SHP77 (cell line): ENCODE measurements at regions not wholly inside any gene's neighbourhood (a gene's known extent, or its start where the extent isn't known, plus 50 kb on each side); places are given as distances from the start of the nearest gene placed in this dataset.
"Not testable (repeated sequence)": the region's sequence is repeated elsewhere in the genome, so short reads cannot be mapped to it uniquely, and the experiment has no call there.

Source experiments
- DNase-seq, 2 experiments: peaks; one replicate each; lab custom pipeline; 2025; lab: John Stamatoyannopoulos, UW

DNA sequence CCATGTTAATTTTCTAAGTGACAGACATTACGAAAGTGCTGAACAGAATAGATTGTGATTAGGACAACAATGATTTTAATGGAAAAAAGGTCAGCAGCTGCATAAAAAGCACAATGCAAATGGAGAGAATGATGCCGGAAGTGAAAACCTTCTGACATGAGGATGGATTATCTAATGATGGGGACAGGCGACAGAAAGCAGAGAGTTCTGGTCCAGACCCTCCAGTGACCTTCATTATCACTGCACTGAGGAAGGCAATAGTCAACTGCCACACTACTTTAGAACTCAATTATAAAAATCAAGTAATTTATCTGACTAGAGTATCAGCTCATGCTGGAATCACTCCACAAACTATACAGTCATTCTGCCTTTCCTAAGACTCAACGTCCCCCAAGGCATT lies 746.1 kb upstream of the EPHA5 start:
- no peak for DNase-seq

DNA sequence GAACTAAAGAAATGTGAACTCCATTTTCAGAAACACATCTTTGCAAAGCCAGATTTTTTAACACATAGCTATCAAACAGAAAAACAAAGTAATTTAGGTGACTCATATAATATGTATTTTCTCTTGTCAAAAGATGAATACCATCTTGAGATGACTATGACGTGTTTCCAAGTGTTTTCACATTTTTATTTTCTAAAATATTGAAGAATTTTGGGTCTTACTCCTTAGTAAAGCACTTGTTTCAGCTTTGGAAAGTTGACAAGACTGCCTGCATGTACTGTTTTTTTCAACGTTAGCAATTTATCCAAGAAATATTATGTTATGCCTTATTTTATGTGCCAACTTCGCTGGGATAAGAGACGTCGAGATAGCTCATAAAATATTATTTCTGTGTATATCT lies 733.9 kb upstream of the EPHA5 start:
- DNase-seq, result no peak

DNA sequence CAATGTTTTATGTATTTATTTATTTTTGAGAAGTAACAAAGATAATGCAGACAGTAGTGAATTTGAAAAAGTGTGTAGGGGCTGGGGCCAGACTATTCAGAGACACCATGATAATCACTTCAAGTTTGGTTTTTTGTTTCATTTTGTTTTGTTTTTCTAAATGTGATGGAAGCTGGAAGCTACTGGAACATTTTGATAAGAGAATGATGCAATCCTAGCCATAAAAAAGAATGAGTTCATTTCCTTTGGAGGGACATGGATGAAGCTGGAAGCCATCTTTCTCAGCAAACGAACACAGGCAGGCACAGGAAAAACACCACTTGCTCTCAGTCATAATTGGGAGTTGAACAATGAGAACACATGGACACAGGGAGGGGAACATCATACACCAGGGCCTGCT lies 706.6 kb upstream of the EPHA5 start:
- no peak for DNase-seq

DNA sequence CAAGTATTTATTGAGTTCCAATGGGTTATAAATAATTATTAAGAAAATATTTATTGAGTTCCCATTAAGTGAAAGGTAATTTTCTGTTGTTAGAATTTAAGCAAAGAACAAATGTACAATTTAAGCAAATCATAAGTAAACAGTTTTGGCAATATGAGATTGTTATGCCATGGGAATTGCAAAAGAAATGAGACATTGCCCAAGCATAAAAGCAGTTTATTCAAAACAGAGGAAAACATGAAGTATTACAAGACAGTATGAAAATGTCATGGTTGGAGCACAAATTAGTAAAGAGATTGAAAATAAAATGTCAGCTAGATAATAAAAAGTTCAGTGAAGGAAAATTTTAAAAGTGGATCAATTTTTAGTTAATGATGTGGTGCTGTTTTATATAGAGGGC lies 706.1 kb upstream of the EPHA5 start:
- DNase-seq, result no peak

DNA sequence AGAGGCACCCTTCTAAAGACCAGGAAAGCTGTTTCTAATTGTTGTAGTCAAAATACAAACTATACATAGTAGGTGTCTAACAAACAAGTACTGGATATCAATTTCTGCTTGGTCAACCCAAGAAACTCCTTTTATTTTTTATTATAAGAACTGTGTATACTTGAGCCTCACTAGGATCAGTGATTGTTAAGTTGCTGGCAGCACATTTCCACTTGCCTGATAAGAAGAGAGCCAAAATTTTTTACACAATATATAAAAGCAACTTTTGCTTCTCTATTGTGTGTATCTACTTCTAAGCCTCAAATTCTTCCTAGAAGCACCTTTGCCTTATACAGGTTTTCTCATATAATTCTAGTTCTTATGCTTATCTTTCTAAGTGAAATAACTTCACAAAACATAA lies 703.0 kb upstream of the EPHA5 start:
- no peak for DNase-seq

DNA sequence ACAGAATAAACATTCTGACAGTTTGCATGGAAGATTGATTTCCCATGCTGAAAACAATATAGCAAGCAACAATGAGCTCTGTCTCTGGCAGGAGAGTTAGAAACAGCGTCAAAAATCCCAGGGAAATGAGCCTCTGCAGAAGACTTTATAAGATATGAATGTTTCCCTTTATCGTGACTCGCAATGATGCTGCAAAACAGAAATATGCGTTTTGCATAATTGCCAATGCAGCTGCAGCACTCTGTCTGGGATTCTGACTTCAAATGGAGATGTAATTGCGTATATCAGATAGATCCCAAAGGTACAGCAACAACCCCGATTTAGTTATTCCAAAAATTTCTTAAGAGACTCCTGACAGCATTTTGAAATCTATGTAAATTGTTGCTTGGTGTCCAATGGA lies 702.4 kb upstream of the EPHA5 start:
- no peak for DNase-seq

DNA sequence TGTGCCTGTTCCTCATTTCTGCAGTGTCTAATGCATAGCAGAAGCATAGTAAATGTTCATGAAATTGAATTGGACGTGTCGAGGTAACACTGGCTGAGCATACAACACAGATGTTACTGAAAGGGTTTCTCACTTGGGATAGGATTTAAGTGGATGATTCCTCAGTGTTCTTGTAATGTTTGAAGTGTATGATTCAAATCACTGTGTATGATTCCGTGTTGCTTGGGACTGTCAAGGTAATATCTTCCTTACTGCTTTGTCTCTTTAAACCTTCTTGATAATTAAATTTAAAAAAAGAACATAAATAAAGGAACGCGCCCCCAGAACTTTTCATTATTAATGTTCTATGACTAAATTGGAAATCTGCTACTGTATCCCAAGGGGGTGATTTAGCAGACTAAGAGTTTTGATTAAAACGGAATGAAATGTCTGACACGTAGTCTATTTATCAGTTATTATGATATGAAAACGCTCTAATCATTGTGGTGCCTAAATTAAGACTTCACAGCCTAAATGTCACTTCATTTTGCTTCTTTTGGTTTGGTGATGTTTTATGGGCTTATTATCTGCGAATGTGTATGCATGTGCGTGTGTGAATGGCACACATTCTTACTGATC lies 696.9 kb upstream of the EPHA5 start:
- DNase-seq, result no peak

DNA sequence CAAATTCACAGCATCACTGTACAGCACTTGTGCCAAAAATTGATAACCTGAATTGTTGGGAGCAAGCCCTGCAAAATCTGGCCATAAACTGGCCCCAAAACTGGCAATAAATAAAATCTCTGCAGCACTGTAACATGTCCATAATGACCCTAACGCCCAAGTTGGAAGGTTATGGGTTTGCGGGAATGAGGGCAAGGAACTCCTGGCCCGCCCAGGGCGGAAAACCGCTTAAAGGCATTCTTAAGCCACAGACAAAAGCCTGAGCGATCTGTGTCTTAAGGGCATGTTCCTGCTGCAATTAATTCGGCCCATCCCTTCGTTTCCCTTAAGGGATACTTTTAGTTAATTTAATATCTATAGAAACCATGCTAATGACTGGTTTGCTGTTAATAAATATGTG lies 690.1 kb upstream of the EPHA5 start:
- not testable (repeated sequence) for DNase-seq

DNA sequence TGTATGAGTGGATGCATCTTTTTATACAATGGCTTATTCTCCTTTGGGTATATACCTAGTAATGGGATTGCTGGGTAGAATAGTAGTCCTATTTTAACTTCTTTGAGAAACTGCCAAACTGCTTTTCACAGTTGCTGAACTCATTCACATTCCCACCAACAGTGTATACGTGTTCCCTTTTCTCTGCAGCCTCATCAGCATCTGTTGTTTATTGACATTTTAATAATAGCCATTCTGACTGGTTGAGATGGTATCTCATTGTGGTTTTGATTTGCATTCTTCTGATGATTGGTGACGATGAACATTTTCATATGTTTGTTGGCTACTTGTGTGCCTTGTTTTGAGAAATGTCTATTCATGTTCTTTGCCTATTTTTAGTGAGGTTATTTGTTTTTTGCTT lies 687.0 kb upstream of the EPHA5 start:
- DNase-seq, result no peak

DNA sequence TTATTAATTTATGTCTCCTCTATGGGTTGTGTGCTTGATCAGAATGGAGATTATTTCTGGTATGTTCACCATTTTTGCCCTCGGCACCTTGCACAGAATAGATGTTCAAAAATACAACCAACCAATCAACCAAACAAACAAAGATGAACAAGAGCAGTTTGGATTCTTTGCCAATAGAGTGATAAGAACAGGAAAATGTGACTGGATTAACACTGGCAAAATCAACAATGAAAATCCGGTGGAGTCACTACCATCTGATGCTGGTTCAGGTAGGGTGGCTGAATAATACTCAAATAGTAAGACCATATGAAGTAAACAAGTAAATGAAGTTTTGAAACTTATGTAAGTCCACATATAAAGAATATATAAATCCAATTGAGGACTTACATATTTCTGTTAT lies 685.0 kb upstream of the EPHA5 start:
- no peak for DNase-seq

DNA sequence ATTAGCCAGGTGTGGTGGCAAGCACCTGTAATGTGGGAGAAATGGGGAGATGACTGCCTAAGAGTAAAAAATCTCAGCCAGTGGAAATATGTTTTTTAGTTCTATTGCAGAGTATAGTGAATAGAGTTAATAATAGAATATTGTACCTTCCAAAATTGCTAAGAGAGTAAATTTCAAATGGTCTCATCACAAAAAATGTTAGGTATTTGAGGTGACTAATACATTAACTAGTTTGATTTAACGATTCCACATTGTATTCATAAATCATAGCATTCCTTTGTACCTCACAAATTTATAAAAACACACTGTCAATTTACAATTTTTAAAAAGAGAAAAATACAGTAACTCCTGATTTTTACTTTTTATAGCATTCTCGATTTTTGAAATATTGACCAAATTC lies 681.5 kb upstream of the EPHA5 start:
- DNase-seq, result no peak

DNA sequence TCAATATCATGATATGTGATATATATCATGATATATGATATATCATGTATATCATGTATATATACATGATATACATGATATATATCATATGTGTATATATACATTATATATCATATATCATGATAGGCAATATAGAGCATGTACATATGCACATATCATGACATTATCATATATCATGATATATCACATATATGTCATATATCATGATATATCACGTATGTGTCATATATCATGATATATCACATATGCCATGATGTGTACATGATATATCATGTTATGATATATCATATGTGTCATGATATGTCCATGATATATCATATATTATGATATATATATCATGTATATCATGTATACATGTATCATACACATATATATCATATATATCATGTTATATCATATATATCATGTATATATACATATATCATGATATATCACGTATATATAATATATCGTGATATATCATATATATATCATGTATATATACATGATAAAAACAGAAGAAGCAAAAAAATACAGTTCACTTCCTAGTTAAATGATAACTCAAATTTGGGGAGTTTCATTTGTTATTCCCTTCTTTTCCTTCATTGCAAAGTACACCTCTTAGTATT lies 670.1 kb upstream of the EPHA5 start:
- no peak for DNase-seq

DNA sequence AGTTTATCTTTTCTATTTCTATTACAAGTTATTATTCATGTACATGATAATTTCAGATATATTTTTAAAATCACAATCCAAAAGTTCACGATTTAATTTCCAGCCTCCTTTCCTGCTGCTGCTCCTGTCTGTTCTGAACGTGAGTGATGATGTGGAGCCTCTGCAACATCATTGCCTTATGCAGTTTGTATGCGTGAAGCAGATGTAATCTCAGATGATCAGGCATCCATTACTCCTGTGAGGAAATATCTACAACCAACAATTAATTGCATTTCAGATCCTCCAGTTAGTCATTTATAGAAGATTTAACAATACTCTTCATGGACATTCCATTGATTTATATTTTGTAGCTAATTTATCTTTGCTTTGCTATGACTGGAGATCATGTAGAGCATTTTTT lies 668.7 kb upstream of the EPHA5 start:
- no peak for DNase-seq

DNA sequence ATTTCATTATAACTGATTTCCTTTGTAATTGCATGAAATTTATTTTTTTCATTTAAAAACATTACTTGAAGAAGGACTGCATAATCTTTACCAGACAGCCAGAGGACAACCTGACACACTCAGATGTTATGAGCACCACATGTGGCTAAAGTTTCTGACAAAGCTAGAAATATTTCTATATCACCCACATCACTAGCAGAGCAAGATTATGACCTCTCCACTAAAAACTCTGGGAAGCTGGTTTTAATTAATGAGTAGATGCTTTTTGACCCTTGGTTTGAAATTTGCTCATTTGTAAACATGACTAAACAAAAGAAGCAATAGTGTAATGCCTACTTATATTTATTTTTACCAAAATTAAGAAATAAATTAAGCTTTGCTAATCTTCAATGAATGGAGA lies 661.5 kb upstream of the EPHA5 start:
- no peak for DNase-seq

DNA sequence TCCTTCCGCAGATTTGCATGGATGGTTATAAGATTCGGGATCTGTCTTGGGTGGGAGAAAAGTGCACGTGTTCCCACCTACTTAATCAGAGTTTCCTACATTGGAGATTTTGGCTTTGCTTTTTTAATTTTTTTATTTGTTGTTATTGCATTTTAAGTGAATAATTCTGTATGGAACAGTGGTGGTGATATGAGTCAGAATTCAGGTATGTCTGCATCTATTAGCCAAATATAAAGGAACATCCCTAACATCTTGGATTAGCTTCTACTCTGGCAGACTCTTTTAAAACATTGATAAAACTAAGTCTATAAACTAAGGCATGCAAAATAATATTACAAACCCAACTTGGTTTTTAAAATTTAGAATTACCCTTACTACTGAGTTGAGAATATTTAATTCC lies 659.8 kb upstream of the EPHA5 start:
- DNase-seq, result no peak

DNA sequence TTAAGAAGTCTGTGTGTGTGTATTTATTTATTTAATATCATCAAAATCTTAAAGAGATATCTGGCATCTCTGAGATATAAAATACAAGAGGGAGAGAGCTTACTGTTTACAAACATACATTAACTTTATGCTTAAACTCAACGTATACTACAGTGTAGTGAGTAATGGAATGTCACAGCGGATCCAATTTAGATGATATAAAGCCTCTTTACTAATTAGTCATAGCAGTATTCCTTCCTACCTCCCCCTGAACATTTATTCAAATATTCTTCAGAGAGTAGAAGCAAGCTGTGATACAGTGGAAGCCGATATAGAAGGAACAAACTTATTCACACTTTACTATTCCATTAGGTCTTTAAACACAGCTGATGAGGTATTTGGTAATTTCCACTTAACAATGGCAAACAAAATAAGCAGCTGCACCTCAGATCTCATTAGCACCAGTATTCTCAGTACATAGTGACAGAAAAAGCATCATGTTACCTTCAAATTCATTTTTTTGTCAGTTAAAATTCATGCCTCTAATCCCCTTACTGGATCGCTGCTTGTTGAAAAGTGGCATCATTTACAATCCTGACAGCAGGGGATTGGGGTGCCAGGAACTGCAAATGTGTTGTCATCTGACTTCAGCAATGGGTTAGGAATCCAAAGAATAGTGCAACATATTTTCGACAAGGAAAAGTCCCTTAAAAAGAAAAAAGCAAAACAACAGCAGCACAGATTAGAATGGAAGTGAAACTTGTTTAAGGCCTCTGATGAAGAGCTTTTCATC lies 658.7 kb upstream of the EPHA5 start:
- no peak for DNase-seq

DNA sequence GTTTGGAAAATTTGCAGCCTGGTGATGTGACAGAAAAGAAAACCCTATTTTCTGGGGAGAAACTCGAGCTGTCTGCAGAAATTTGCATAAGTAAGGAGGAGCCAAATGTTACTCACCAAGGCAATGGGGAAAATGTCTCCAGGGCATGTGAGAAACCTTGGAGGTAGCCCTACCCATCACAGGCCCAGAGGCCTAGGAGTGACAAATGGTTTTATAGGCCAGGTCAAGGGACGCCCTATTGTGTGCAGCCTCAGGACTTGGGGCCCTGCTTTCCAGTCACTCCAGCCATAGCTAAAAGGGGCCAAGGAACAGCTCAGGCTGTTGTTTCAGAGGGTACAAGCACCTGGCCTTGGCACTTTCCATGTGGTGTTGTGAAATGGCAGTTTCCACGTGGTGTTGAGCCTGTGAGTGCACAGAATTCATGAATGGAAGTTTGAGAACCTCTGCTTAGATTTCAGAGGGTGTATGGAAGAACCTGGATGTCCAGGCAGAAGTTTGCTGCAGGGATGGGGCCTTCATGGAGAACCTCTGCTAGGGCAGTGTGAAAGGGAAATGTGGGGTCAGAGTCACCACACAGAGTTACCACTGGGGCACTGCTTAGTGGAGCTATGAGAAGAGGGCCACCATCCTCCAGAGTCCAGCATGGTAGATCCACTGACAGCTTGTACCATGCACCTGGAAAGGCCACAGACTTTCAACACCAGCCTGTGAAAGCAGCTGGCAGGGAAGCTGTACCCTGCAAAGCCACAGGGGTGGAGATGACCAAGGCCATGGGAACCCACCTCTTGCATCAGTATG lies 637.6 kb upstream of the EPHA5 start:
- DNase-seq, result no peak

DNA sequence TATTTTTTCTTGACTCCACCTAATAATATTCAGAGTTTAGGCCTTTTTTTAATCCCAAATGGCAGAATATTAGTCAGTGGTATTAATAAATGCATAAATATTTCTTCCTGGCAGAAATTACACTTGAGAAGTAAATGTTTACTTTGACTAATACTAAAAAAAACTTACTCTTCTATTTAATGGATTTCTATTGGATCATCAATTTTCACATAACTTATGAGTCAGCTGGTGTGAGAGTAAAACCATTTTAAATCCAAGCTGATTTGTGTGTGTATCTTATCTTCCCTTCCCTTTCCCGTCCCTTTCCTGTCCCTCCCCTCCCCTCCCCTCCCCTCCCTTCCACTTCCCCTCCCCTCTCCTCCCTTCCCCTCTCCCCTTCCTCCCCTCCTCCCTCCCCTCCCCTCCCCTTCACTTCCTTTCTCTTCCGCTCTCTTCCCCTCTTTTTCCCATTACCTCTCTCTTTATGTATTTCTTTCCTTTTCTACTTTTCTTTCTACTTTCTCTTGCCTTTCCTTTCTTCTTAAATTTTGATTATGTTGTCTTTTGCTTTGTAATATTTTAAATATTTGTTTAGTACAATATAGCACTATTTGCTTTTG lies 630.1 kb upstream of the EPHA5 start:
- DNase-seq, result no peak

DNA sequence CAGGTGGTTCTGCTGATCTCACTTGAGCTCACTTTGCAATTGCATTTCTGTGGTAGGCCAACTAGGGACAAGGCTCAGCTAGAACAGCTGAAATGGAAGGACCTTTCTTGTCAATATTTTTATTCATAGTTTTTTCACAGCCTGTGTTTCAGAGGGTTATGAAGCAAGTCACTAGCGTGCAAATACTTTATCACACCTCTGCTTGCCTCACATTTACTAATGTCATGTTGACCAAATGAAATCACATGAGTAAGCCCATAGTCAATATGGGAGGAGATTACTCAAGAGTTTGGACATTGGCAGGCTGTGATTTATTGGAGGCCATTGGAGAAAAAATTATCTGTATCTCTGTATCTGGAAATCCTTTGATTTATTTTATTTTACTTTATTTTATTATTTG lies 628.3 kb upstream of the EPHA5 start:
- DNase-seq, result no peak

DNA sequence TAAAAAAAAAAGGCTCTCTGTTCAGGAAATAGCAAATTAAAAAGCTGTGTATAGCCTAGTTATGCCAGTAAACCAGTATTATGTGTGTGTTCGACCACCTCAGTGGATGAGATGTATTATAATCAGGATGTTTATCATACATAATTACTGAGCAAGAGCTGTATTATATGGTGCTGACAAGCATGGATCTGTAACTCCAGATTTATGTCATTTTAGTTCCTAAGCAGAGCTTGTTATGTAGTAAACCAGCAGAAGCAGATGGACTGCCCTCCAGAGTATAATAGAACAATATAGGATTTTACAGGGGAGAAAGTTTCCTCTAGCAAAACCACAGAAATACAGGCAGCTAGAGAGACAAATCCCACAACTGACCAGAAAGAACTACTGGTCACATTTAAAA lies 627.4 kb upstream of the EPHA5 start:
- no peak for DNase-seq

DNA sequence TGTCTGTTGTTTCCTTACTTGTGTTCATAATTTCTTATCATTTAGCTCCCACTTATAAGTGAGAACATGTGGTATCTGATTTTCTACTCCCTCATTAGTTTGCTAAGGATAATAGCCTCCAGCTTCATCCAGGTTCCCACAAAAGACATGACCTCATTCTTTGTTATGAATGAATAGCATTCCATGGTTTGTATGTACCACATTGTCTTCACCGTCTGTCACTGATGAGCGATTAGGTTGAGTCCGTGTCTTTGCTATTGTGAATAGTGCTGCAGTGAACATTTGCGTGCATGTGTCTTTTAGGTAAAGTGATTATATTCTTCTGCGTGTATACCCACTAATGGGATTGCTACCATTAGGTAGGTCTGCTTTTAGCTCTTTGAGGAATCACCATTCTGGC lies 624.3 kb upstream of the EPHA5 start:
- DNase-seq, result no peak

DNA sequence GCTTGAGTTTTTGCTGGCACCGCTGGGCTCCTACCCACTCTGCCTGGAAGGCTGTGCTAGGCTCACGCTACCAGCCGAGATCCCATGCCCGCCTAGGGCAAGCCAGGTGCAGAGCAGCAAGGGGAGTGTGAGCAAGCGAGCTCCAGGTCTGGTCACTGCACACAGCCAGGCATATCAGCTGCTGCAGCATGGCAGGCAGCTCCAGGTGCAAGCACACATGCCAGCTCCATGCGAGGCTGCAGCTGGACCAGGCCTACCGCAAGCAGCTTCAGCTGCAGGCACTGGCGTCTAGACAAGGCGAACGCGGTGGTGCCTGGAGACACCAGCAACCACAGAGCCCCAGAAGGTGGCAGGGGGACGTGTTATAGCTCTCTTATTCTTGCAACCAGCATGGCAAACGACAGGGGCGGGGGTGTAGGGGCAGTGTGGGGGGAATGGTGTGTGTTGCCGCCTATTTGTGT lies 614.7 kb upstream of the EPHA5 start:
- peak; percentile 47 to 56 for DNase-seq
